Islet of Langerhans (tissue), 1 donor: ENCODE measurements at regions not wholly inside any gene's neighbourhood (a gene's known extent, or its start where the extent isn't known, plus 50 kb on each side); places are given as distances from the start of the nearest gene placed in this dataset.

Experiments used
- FAIRE-seq: peaks from one replicate; lab custom pipeline; 2011; peaks lifted over from hg19 to GRCh38; lab: Jason Lieb, UNC

- no peak for FAIRE-seq
Measured at GRCh38 chr22:48320048-48320682, 1507.5 kb downstream of the BRD1 start.

DNA sequence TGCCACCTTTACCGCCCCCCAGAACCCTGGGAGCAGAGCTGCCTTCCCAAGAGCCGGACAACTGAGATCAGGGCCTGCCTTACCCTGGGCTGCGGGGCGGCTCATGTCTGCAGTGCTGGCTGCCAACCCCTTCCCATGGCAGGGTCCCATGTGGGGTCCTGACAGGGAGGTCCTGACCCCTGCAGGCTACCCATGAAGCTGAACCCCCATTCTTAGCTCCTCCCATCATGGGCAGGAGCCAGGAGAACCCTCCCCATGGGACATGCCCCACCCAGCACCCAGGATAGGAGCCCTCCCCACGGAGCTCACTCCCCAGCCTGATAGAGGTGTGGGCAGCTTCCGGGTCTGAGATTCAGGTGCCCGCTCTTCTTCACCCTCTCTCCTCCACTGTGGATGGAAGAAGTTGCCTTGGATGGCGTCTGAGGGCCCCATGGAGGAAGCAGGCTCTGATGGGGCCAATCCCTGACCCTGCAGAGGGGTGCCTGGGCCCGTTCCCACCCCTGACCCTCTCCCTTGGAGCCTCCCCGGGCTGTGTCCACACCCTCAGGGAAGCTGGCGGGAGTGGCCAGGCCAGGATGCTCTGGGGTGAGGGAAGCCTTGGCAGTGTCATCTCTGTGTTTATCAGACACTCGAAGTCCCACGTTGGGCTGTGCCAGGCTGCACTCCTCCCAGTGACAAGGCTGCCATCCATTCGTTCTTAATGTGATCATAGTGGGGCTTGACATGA, 1508.2 kb downstream of the BRD1 start:
- no peak for FAIRE-seq

DNA sequence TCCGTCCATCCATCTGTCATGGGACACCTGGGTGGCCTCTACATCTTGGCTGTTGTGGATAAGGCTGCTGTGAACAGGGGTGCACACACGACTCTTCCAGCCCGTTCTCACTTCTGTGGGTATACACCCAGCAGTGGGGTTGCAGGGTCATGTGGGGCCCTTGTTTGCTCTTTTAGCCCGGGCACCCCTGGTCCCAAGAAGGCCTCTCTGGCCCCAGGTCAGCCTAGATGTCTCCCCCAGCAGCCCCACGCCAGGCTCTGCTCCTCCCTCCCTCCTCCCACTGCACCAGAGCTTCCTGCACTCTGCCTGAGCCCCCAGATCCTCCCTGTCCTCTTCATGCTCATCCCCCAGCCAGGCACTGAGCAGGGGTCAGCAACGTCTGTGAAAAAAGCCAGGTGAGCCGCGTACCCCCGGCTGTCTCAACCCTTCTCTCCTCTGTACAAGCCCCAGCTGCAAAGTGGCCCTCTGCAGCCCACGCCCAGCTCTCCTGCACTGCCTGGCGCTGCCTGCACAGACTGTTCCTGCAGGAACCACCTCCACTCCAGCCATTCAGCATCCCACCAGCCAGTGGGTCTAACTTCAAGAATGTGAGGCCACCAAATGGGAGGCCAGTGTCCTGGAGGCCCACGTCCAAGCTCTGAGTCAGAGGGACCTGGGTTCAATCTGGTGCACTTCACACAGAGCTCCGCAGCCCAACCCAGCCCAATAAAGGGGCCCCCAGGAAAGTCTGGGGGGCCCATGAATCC, 1508.9 kb downstream of the BRD1 start:
- FAIRE-seq: no peak

GRCh38 chr22:48318173-48318572, 1509.5 kb downstream of the BRD1 start:
- FAIRE-seq: no peak

DNA sequence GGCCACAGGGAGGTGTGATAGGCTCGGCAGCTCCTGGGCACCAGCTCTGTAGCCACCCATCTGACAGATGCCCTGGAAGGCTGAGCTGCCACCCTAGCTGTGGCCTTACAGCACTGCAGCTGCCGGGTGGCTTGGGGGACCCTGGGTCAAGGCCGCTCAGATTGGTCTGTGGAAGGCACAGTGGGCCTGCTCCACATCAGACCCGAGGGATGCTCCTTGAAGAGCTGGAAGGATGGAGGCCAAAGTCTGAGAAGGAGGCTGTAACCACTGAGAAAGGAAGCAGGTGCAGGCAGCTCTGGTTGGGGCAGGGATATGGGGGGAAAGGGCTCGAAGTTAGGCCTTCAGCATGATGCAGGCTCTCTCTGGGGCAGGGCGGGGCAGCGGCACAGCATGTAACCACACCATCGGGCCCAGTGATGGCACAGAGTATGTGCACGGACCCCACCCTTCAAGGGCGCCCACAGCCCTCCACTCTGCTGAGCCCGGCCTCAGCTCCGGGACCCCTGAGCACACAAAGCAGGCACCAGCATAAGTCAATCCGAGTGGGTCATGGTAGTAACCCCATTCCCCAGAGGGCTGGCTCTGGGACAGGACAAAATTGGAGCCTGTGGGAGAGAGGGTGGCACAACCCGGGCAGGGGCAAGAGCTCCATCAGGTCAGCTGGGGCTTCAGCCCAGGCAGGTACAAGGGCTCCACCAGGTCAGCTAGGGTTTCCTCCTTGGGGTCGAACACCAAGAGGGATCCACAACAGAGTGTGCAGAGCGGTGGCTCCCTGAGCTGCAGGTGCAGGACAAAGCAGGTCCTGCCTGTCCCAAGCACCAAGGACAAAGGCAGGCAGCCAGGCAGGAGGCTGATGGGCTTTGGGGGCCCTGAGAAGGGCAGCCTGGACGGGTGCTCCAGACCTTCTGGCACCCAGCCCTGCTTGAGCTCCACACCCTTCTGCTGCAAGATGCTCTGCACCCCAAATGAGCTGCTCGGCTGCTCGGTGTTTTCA, 1511.1 kb downstream of the BRD1 start:
- FAIRE-seq: no peak

DNA sequence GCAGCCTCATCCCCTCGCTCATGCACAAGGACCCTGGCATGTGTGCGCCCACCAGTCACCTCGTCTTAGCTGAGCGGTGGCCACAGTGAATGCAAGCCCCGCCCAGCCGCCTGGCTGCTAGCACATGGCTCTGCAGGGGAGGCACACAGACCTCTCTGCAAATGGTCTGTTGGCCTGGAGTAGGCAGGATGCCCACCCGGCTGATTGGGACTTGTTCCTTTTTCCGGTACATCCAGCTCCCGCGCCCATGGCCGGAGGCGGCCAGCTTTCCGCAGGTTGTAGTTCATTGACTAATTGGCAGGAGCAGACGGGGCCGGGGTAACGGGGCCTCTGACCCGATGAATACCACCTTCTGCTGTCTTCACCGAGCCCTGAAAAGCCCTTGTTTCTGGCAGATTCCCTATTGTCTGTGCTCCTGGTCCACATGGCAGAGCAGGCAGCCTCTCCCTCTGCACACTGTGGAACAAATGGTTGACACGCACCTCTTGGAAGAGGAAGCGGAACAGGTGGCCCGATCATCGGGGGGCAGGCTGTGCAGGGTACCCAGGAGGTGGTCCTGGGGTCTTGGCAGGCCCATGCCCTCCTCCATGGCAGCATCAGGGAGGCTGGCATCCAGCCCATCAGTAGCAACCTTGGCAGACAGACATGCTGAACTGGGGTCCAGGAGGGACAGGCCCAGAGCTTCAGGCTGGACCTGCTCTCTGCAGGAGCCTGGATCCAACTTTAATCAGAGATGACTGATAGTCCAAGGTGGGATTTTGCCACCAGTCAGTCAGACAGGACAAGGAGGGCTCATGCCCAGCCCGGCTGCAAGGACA, 1512.0 kb downstream of the BRD1 start:
- FAIRE-seq: no peak

DNA sequence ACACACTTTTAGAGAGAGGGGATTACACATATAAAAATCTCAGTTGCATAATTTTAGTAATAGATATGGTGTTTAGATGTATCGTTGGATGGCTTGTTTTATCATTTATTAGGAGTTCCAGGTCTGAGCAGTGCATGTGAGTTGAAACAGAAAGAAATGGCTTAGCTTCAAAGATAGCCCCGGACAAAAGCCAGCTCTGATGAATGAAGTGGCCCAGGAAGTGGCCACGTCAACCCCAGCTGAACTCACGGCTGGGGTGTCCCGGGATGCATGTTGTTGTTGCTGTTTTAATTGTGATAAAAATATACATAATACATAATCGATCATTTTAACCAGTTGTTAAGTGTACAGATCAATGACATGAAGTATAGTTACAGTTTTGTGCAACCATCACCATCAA, 1513.6 kb downstream of the BRD1 start:
- no peak for FAIRE-seq

GRCh38 chr22:48313175-48313830, 1514.4 kb downstream of the BRD1 start:
- no peak for FAIRE-seq

DNA sequence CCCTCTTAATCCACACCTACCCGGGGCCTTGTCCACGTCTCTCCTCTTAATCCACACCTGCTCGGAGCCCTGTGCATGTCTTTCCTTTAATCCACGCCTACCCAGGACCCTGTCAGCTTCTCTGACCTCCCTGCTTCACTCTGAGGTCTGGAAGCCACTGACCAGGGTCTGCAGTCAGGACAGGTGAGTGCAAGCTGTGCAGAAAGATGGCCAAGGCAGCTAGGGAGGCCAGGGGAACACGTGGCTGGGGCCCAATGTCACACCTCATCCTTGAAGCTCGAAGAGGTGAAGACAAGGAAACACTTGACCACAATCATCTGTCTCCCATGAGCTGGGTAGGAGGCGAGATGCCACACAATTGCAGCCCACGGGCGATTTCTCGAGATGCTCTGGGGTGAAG, 1516.9 kb downstream of the BRD1 start:
- no peak for FAIRE-seq

- FAIRE-seq: no peak
Measured at GRCh38 chr22:48310289-48310688, 1517.4 kb downstream of the BRD1 start.

DNA sequence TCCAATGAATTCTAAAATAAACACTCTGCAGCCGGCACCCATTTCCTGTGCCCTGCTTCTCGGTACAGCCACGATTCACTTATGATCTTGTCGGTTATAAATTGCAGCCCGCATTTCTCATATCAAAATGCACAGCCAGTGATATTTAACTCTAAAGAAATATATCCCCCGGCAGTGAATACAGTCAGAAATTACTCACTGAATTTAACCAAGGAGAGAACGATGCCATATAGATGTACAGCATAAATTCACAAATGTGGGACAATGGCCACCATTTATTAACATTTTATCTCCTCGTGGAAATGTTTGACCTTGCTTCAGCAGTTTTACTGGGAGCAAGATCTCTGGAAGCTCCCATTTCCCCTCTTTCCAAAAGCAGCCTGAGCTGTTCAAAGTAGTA, 1517.8 kb downstream of the BRD1 start:
- FAIRE-seq: no peak

- FAIRE-seq: no peak
Measured at GRCh38 chr22:48309115-48309705, 1518.5 kb downstream of the BRD1 start.

- FAIRE-seq: no peak
Measured at GRCh38 chr22:48307931-48308330, 1519.7 kb downstream of the BRD1 start.

DNA sequence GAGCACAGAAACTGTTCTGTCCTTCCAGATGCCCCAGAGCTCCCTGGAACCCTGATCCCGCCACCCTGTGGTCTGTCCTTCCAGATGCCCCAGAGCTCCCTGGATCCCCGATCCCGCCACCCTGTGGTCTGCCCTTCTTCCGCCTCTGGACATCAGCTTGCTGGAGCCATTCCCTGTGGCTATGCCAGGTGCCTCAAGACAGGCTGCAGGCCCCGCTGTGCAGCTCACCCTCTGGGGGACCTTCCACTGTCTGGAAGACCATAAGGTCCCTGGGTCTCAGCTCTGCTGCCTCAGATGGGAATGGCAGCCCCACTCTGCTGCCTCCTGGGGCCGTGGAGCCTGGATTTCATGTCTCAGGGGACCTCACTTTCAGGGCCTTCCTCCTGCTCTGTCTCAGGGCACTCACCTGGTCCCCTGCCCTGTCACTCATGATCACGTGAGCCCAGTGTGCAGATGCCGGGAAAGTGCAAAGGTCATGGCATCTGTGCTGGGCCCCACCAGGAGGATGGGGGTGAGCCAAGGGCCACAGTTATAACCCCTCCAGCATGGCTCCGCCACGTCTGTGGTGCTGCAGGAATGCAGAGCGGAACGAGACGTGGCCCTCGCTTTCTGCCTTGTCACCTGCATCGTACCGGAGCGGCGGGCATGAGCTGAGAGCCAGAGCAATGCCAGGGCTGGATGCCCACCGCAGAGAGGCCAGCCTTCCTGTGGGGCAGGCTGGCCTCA, 1520.7 kb downstream of the BRD1 start:
- FAIRE-seq: no peak

DNA sequence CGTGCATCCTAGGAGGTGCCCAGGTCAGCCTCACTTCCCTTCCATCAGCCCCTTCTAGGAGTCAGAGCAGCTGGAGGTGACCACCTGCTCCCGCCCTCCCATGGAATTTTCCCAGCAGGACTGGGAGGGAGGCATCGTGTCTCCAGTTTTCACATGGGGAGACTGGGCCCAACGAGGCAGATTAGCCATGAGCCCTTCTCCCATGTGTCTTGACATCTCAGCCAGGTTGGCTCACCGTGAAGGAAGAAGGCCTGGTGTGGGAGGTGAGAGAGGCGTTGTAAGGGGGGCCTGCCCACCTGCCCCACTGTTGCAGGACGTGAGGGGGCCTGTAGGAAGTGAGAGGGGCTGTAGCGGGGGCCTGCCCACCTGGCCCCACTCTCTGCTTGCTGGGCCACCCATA, 1521.4 kb downstream of the BRD1 start:
- no peak for FAIRE-seq

DNA sequence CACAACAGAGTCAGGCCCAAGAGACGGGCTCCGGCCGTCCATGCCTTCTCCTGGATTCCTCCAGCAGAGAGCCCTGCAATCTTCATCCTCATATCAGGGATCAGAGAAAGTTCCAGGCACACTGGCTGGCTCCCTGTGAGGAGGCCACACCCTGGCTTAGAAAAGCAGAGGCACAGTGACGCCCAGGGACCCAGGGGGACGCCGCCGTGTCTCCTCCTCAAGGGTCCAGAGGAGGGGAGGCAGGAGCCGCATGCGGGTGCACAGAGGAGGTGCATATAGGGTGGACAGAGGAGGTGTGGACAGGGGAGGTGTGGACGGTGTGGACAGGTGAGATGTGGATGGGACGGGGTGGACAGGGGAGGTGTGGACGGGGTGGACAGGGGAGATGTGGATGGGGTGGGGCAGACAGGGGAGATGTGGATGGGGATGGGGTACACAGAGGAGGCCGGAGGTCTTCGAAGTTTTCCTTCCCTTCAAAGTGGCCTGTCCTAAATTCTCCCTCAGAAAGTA, 1521.9 kb downstream of the BRD1 start:
- FAIRE-seq: no peak

GRCh38 chr22:48303369-48303725, 1524.3 kb downstream of the BRD1 start:
- no peak for FAIRE-seq

DNA sequence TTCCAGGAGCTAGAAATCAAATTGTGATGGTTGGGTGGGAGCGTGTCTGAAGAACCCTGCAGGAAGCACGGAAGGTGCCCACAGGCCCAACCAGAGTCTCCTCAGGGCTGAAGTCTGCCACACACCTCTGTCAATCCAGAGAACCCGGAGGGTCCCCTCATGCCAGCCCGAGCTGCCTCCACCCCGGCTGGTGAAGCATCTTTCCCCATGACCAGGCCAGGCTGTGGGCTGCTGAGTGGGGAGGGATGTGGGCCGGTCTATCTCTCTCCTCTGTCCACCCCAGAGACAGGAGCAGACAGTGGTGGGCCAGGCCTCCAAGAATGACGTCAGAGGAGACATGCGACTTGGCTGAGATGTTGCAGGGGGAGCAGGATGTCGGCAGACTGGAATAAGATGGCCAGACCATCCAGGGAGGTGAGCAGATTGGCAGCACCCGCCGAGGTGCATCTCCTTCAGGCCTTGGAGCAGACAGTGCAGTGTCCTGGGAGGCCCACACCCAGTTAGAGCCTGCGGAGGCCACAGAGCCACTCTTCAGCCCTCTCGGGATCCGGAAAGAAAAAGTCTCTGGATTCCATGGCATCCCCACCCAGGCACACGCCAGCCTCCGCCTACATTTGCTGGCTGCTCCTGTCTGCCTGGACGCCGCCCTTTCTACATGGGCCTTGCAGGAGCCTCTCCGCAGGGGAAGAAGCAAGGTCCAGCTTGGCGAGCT, 1524.9 kb downstream of the BRD1 start:
- no peak for FAIRE-seq

- no peak for FAIRE-seq
Measured at GRCh38 chr22:48301908-48302307, 1525.8 kb downstream of the BRD1 start.
